MM.1S (cell line): ENCODE measurements at regions not wholly inside any gene's neighbourhood (a gene's known extent, or its start where the extent isn't known, plus 50 kb on each side); places are given as distances from the start of the nearest gene placed in this dataset.

Experiments
- EZH2 ChIP-seq: fragments of 300-600 bp; sonication (generic); optimal IDR thresholded peaks from 2 replicates; pipeline ENCODE3; 2017; ENCODE audit warnings: low read depth, mild to moderate bottlenecking, antibody characterized with exemption, low read length, mixed read lengths
- EZH2phosphoT487 ChIP-seq: fragments of 300-600 bp; sonication (generic); IDR thresholded peaks from 2 replicates; pipeline ENCODE4 v1.6.1; 2018; ENCODE audit warnings: antibody characterized with exemption, low read length

GRCh38 chr4:18103876-18104605 lies 82.5 kb upstream of the LCORL start:
- TF ChIP-seq EZH2phosphoT487 (no peak), EZH2 (no peak)
